Right renal pelvis (tissue), 4 donors: ENCODE measurements at regions not wholly inside any gene's neighbourhood (a gene's known extent, or its start where the extent isn't known, plus 50 kb on each side); places are given as distances from the start of the nearest gene placed in this dataset.
"Not testable (repeated sequence)": the region's sequence is repeated elsewhere in the genome, so short reads cannot be mapped to it uniquely, and the experiment has no call there.

ENCODE experiments used
- DNase-seq, 4 donors: peaks; one replicate each; pipeline ENCODE4 v3.0.0-alpha.2; 2013; ENCODE audit warnings: low read depth in 4 of 4, low spot score in 3 of 4, missing footprints in 1 of 4

GRCh38 chr4:1589098-1589497, 95.0 kb downstream of the FAM53A start:
- no peak for DNase-seq

- DNase-seq, result no peak
These were observed 95.8 kb downstream of the FAM53A start for GRCh38 chr4:1588306-1588705.

- no peak for DNase-seq
These were observed 99.6 kb downstream of the FAM53A start for GRCh38 chr4:1584498-1584897.

GRCh38 chr4:1583859-1584258, 100.3 kb downstream of the FAM53A start:
- no peak for DNase-seq

GRCh38 chr4:1583051-1583785, 100.9 kb downstream of the FAM53A start:
- no peak for DNase-seq

GRCh38 chr4:1582227-1582626, 101.9 kb downstream of the FAM53A start:
- no peak for DNase-seq

- DNase-seq, result not testable (repeated sequence)
These were observed 102.8 kb downstream of the FAM53A start for GRCh38 chr4:1581164-1581894.

- DNase-seq, result not testable (repeated sequence)
These were observed 103.5 kb downstream of the FAM53A start for GRCh38 chr4:1580692-1581012.

- no peak for DNase-seq
These were observed 104.0 kb downstream of the FAM53A start for GRCh38 chr4:1579901-1580691.

- no peak for DNase-seq
These were observed 104.9 kb downstream of the FAM53A start for GRCh38 chr4:1579001-1579900.

GRCh38 chr4:1578251-1578773, 105.8 kb downstream of the FAM53A start:
- no peak for DNase-seq

GRCh38 chr4:1577822-1578217, 106.3 kb downstream of the FAM53A start:
- no peak for DNase-seq

- no peak for DNase-seq
These were observed 106.9 kb downstream of the FAM53A start for GRCh38 chr4:1576961-1577821.

GRCh38 chr4:1576304-1576960, 107.7 kb downstream of the FAM53A start:
- no peak for DNase-seq

GRCh38 chr4:1575418-1576303, 108.5 kb downstream of the FAM53A start:
- DNase-seq, result no peak

- DNase-seq, result no peak
These were observed 109.3 kb downstream of the FAM53A start for GRCh38 chr4:1574601-1575417.
